ENCODE measurements at regions not wholly inside any gene's neighbourhood (a gene's known extent, or its start where the extent isn't known, plus 50 kb on each side); places are given as distances from the start of the nearest gene placed in this dataset.

- H3K36me3 ChIP-seq (ENCODE audit: low read depth, missing control alignments), result no peaks in the 10 kb centered on the region
- intact Hi-C loops (cut with DNase I; ENCODE audit: low total_unique reads), result loop anchor here (5.0 kb wide), 1 partner anchor 170 kb away; no protein-coding TSS in a partner anchor
- peaks cover 4% of the 10 kb centered on the region for H3K4me1 ChIP-seq
- peak; percentile 83 for DNase-seq
- H3K27me3 ChIP-seq, result no peaks in the 10 kb centered on the region
- H3K9me3 ChIP-seq, result no peaks in the 10 kb centered on the region
- H3K4me3 ChIP-seq, result no peak overlapping the region
- TF ChIP-seq POLR2A (IDR thresholded peaks at IDR 0.05), result no peak
- TF ChIP-seq CTCF (IDR thresholded peaks at IDR 0.05), result peak; percentile 49 to 79 (median 62)
- no peak overlapping the region for H3K27ac ChIP-seq
- WGBS, 2 donors, result 65 to 67% methylated on average over 20 of the region's 20 CpGs
Observed at GRCh38 chr7:26061678-26062603, 90.1 kb upstream of the NFE2L3 start.

- DNase-seq, result no peak
- WGBS, 2 donors, result 76 to 77% methylated on average over 5 of the region's 5 CpGs
- Histone ChIP-seq H3K4me3 (no peak overlapping the region), H3K27me3 (no peaks in the 10 kb centered on the region), H3K9me3 (no peaks in the 10 kb centered on the region), H3K36me3 (ENCODE audit: low read depth, missing control alignments) (no peaks in the 10 kb centered on the region), H3K4me1 (peaks cover 4% of the 10 kb centered on the region), H3K27ac (no peak overlapping the region)
- TF ChIP-seq POLR2A (IDR thresholded peaks at IDR 0.05), result no peak
- no peak for TF ChIP-seq CTCF (IDR thresholded peaks at IDR 0.05)
- intact Hi-C loops (cut with DNase I; ENCODE audit: low total_unique reads), result no loop called here
Observed at GRCh38 chr7:26065652-26066051, 86.3 kb upstream of the NFE2L3 start.

GRCh38 chr7:26066736-26067135, 85.3 kb upstream of the NFE2L3 start:
- no peaks in the 10 kb centered on the region for H3K4me1 ChIP-seq
- TF ChIP-seq POLR2A (IDR thresholded peaks at IDR 0.05), result no peak
- TF ChIP-seq CTCF (IDR thresholded peaks at IDR 0.05), result no peak
- intact Hi-C loops (cut with DNase I; ENCODE audit: low total_unique reads), result no loop called here
- no peaks in the 10 kb centered on the region for H3K27me3 ChIP-seq
- H3K36me3 ChIP-seq (ENCODE audit: low read depth, missing control alignments), result no peaks in the 10 kb centered on the region
- no peaks in the 10 kb centered on the region for H3K9me3 ChIP-seq
- 89 to 100% methylated on average over 1 of the region's 1 CpG for WGBS, 2 donors
- DNase-seq, result no peak
- H3K4me3 ChIP-seq, result no peak overlapping the region
- no peak overlapping the region for H3K27ac ChIP-seq

- intact Hi-C loops (cut with DNase I; ENCODE audit: low total_unique reads), result no loop called here
- no peak for DNase-seq
- Histone ChIP-seq H3K9me3 (no peaks in the 10 kb centered on the region), H3K36me3 (ENCODE audit: low read depth, missing control alignments) (no peaks in the 10 kb centered on the region), H3K4me1 (no peaks in the 10 kb centered on the region), H3K27ac (no peak overlapping the region), H3K27me3 (no peaks in the 10 kb centered on the region), H3K4me3 (no peak overlapping the region)
- TF ChIP-seq CTCF (IDR thresholded peaks at IDR 0.05), result no peak
- TF ChIP-seq POLR2A (IDR thresholded peaks at IDR 0.05), result no peak
- WGBS, 2 donors, result 86 to 88% methylated on average over 2 of the region's 2 CpGs
Observed at GRCh38 chr7:26070290-26070689, 81.7 kb upstream of the NFE2L3 start.

Data from testis (tissue), 2 donors.